ENCODE measurements at regions not wholly inside any gene's neighbourhood (a gene's known extent, or its start where the extent isn't known, plus 50 kb on each side); places are given as distances from the start of the nearest gene placed in this dataset.
A peak's percentile ranks its signal among the peaks of the same experiment; 100 is the strongest.

DNA sequence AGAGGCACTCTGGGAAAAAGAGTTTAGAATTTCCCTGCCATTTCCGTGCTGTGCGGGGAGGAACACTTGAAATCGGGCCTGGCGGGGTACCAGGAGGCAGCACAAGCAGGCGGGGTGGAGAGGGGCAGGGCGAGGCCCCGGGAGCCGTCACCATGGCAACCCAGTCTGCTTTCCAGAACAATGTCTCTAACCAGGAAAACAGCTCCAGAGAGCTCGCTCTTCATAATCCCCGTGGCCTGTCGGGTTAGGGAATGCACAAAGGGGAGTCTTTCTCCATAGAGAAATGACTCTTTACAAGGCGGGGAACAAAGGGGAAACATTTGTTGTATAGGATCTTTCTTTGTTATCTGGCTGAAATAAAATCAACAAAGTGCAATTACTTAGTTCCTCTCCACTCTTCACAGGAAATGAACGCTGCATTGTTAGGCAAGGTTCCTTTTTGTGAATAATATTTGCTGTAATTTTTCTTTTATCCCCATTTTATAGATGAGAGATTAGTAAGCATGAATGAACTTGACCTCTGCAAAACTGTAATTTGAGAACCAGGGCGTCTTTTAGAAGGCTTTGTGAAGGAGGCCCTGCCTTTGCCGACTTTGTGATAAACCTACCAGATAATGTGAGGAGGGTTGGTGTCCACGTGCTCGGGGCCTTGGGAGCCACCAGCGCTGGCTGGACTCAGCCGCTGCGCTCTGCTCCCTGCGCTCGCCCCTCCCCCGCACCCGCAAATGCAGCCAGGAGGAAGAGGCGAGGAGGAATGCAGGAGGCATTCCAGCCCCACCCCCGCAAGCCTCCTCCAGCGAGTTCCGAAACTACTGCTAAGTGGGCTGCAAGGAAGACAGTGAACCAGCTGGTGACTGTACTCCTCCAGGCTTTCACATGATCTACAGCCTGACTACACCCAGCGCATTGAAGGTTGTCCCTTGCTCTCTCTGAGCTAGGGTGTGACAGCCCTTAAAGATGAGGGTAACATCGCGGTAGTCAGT is 105.2 kb upstream of the ATF7IP start (continued):
- no peak; the same call in 1 of the 2 replicates for TF ChIP-seq ZNF768 (CRISPR knock-in tag; IDR thresholded peaks at IDR 0.05)
- no peak for TF ChIP-seq PREB (CRISPR knock-in tag; IDR thresholded peaks at IDR 0.05)
- peak; percentile 79 for TF ChIP-seq RFX3 (CRISPR knock-in tag; IDR thresholded peaks at IDR 0.05)
- TF ChIP-seq ZNF225 (CRISPR knock-in tag; IDR thresholded peaks at IDR 0.05), result no peak
- TF ChIP-seq, protein P1, sequence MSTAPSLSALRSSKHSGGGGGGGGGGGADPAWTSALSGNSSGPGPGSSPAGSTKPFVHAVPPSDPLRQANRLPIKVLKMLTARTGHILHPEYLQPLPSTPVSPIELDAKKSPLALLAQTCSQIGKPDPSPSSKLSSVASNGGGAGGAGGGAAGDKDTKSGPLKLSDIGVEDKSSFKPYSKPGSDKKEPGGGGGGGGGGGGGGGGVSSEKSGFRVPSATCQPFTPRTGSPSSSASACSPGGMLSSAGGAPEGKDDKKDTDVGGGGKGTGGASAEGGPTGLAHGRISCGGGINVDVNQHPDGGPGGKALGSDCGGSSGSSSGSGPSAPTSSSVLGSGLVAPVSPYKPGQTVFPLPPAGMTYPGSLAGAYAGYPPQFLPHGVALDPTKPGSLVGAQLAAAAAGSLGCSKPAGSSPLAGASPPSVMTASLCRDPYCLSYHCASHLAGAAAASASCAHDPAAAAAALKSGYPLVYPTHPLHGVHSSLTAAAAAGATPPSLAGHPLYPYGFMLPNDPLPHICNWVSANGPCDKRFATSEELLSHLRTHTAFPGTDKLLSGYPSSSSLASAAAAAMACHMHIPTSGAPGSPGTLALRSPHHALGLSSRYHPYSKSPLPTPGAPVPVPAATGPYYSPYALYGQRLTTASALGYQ (CRISPR knock-in tag; IDR thresholded peaks at IDR 0.05), result no peak
- no peak for TF ChIP-seq EP300 (IDR thresholded peaks at IDR 0.05; ENCODE audit: low read depth in 2 of 2, low read length in 2 of 2)
- peak; percentile 25; the same call in 1 of the 2 replicates for TF ChIP-seq EP300 (CRISPR knock-in tag; IDR thresholded peaks at IDR 0.05; ENCODE audit: borderline replicate concordance)
- no peak for TF ChIP-seq ZNF672 (CRISPR knock-in tag; IDR thresholded peaks at IDR 0.05)
- TF ChIP-seq TOPORS (CRISPR knock-in tag; IDR thresholded peaks at IDR 0.05), result no peak
- TF ChIP-seq MYPOP (CRISPR knock-in tag; IDR thresholded peaks at IDR 0.05), result 0 out of 2 replicates have a peak, but pooled peaks have one; percentile 33
- 0 out of 2 replicates have a peak, but pooled peaks have one; percentile 22 for TF ChIP-seq NCOA2 (CRISPR knock-in tag; IDR thresholded peaks at IDR 0.05)
- TF ChIP-seq HOXA5 (CRISPR knock-in tag; IDR thresholded peaks at IDR 0.05), result no peak
- TF ChIP-seq SMARCC2 (IDR thresholded peaks at IDR 0.05), result no peak
- TF ChIP-seq MXI1 (IDR thresholded peaks at IDR 0.05; ENCODE audit: borderline replicate concordance, low read depth, low read length), result no peak
- peak; percentile 65 for TF ChIP-seq RFX1 (IDR thresholded peaks at IDR 0.05)
- TF ChIP-seq RORA (CRISPR knock-in tag; IDR thresholded peaks at IDR 0.05), result no peak
- TF ChIP-seq ZSCAN12 (CRISPR knock-in tag; IDR thresholded peaks at IDR 0.05), result no peak
- no peak for TF ChIP-seq ZBTB44 (CRISPR knock-in tag; IDR thresholded peaks at IDR 0.05)
- TF ChIP-seq ZNF605 (CRISPR knock-in tag; IDR thresholded peaks at IDR 0.05), result 0 out of 2 replicates have a peak, but pooled peaks have one; percentile 21
- TF ChIP-seq KAT8 (CRISPR knock-in tag; IDR thresholded peaks at IDR 0.05), result no peak
- no peak for TF ChIP-seq ZNF143 (CRISPR knock-in tag; IDR thresholded peaks at IDR 0.05)
- TF ChIP-seq, protein P2, sequence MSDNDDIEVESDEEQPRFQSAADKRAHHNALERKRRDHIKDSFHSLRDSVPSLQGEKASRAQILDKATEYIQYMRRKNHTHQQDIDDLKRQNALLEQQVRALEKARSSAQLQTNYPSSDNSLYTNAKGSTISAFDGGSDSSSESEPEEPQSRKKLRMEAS (IDR thresholded peaks at IDR 0.05), result peak; percentile 61; the same call in 1 of the 2 replicates
- TF ChIP-seq NCOR1 (IDR thresholded peaks at IDR 0.05; ENCODE audit: borderline replicate concordance, low read length), result no peak
- TF ChIP-seq NAIF1 (CRISPR knock-in tag; IDR thresholded peaks at IDR 0.05; ENCODE audit: borderline replicate concordance), result no peak
- TF ChIP-seq HOXA3 (CRISPR knock-in tag; IDR thresholded peaks at IDR 0.05), result peak; percentile 36; the same call in 1 of the 2 replicates
- TF ChIP-seq SIX1 (CRISPR knock-in tag; IDR thresholded peaks at IDR 0.05; ENCODE audit: borderline replicate concordance), result peak; percentile 49; the same call in 1 of the 2 replicates

Data from HepG2 (cell line).